ENCODE measurements at regions not wholly inside any gene's neighbourhood (a gene's known extent, or its start where the extent isn't known, plus 50 kb on each side); places are given as distances from the start of the nearest gene placed in this dataset.

GRCh38 chr1:175826705-175827104 is 83.3 kb upstream of the TNR start:
- DNase-seq (ENCODE audit: low spot score), result no peak

GRCh38 chr1:175824079-175824478 is 80.7 kb upstream of the TNR start:
- DNase-seq (ENCODE audit: low spot score), result no peak

- DNase-seq (ENCODE audit: low spot score), result no peak
Observed at GRCh38 chr1:175823406-175823805, 80.0 kb upstream of the TNR start.

GRCh38 chr1:175822580-175822979 is 79.2 kb upstream of the TNR start:
- DNase-seq (ENCODE audit: low spot score), result no peak

GRCh38 chr1:175820456-175821025 is 77.1 kb upstream of the TNR start:
- DNase-seq (ENCODE audit: low spot score), result no peak

- DNase-seq (ENCODE audit: low spot score), result no peak
Observed at GRCh38 chr1:175818929-175819328, 75.5 kb upstream of the TNR start.

GRCh38 chr1:175817445-175817844 is 74.0 kb upstream of the TNR start:
- DNase-seq (ENCODE audit: low spot score), result no peak

- no peak for DNase-seq (ENCODE audit: low spot score)
Observed at GRCh38 chr1:175814885-175815284, 71.5 kb upstream of the TNR start.

- DNase-seq (ENCODE audit: low spot score), result no peak
Observed at GRCh38 chr1:175812936-175813335, 69.5 kb upstream of the TNR start.

- DNase-seq (ENCODE audit: low spot score), result no peak
Observed at GRCh38 chr1:175810305-175810704, 66.9 kb upstream of the TNR start.

GRCh38 chr1:175808999-175809398 is 65.6 kb upstream of the TNR start:
- DNase-seq (ENCODE audit: low spot score), result no peak

- DNase-seq (ENCODE audit: low spot score), result no peak
Observed at GRCh38 chr1:175808573-175808972, 65.2 kb upstream of the TNR start.

GRCh38 chr1:175804561-175804960 is 61.2 kb upstream of the TNR start:
- no peak for DNase-seq (ENCODE audit: low spot score)

GRCh38 chr1:175803413-175803812 is 60.0 kb upstream of the TNR start:
- no peak for DNase-seq (ENCODE audit: low spot score)

- no peak for DNase-seq (ENCODE audit: low spot score)
Observed at GRCh38 chr1:175802407-175803123, 59.2 kb upstream of the TNR start.

- DNase-seq (ENCODE audit: low spot score), result no peak
Observed at GRCh38 chr1:175801979-175802378, 58.6 kb upstream of the TNR start.

- no peak for DNase-seq (ENCODE audit: low spot score)
Observed at GRCh38 chr1:175797576-175797975, 54.2 kb upstream of the TNR start.

GRCh38 chr1:175794586-175794985 is 51.2 kb upstream of the TNR start:
- no peak for DNase-seq (ENCODE audit: low spot score)

GRCh38 chr1:175793617-175794016 is 50.2 kb upstream of the TNR start:
- no peak for DNase-seq (ENCODE audit: low spot score)
